Loucy (cell line): ENCODE measurements at regions not wholly inside any gene's neighbourhood (a gene's known extent, or its start where the extent isn't known, plus 50 kb on each side); places are given as distances from the start of the nearest gene placed in this dataset.

ENCODE experiments used
- EZH2phosphoT487 ChIP-seq: fragments of 200-600 bp; IDR thresholded peaks from 2 replicates; pipeline ENCODE4 v1.6.1; 2018; ENCODE audit warnings: antibody characterized with exemption, mild to moderate bottlenecking, moderate library complexity, borderline replicate concordance
- TF ChIP-seq, protein P1 (sequence below): fragments of 200-600 bp; sonication (generic); conservative IDR thresholded peaks from 2 replicates; pipeline ENCODE4 v1.5.1; 2014; ENCODE audit warnings: mild to moderate bottlenecking, antibody characterized with exemption, low read length

GRCh38 chr2:59077981-59078531 lies 836.9 kb upstream of the FANCL start:
- TF ChIP-seq, protein P1, sequence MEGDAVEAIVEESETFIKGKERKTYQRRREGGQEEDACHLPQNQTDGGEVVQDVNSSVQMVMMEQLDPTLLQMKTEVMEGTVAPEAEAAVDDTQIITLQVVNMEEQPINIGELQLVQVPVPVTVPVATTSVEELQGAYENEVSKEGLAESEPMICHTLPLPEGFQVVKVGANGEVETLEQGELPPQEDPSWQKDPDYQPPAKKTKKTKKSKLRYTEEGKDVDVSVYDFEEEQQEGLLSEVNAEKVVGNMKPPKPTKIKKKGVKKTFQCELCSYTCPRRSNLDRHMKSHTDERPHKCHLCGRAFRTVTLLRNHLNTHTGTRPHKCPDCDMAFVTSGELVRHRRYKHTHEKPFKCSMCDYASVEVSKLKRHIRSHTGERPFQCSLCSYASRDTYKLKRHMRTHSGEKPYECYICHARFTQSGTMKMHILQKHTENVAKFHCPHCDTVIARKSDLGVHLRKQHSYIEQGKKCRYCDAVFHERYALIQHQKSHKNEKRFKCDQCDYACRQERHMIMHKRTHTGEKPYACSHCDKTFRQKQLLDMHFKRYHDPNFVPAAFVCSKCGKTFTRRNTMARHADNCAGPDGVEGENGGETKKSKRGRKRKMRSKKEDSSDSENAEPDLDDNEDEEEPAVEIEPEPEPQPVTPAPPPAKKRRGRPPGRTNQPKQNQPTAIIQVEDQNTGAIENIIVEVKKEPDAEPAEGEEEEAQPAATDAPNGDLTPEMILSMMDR: no peak
- TF ChIP-seq EZH2phosphoT487: no peak
